Fibroblast of the aortic adventitia (primary cell): ENCODE measurements at regions not wholly inside any gene's neighbourhood (a gene's known extent, or its start where the extent isn't known, plus 50 kb on each side); places are given as distances from the start of the nearest gene placed in this dataset.

ENCODE experiments used
- DNase-seq: peaks from one replicate; pipeline ENCODE4 v3.0.0-alpha.2; 2010; ENCODE audit warnings: low read depth
- H3K4me3 ChIP-seq: 2 replicates; pipeline ENCODE4 v1.5.1; 2011; ENCODE audit warnings: low read depth, mild to moderate bottlenecking, control low read depth, low read length, moderate library complexity
- CTCF ChIP-seq: IDR thresholded peaks from 2 replicates; pipeline ENCODE4 v1.5.1; 2011; ENCODE audit warnings: mild to moderate bottlenecking, low read length, control low read depth, inconsistent platforms; ENCODE audit not compliant: insufficient read depth

- DNase-seq, result no peak
- TF ChIP-seq CTCF, result no peak
- H3K4me3 ChIP-seq, result no peak overlapping the region
Measured at GRCh38 chr20:53691060-53691810, 97.6 kb upstream of the ZNF217 start.

- H3K4me3 ChIP-seq, result no peak overlapping the region
- no peak for DNase-seq
- no peak for TF ChIP-seq CTCF
Measured at GRCh38 chr20:53688085-53688484, 94.4 kb upstream of the ZNF217 start.

GRCh38 chr20:53685070-53685595, 91.5 kb upstream of the ZNF217 start:
- no peak for TF ChIP-seq CTCF
- no peak overlapping the region for H3K4me3 ChIP-seq
- no peak for DNase-seq

GRCh38 chr20:53683506-53683905, 89.9 kb upstream of the ZNF217 start:
- no peak overlapping the region for H3K4me3 ChIP-seq
- DNase-seq, result no peak
- TF ChIP-seq CTCF, result no peak

GRCh38 chr20:53681352-53682212, 87.9 kb upstream of the ZNF217 start:
- TF ChIP-seq CTCF, result no peak
- no peak for DNase-seq
- no peak overlapping the region for H3K4me3 ChIP-seq

GRCh38 chr20:53679597-53680309, 86.1 kb upstream of the ZNF217 start:
- no peak overlapping the region for H3K4me3 ChIP-seq
- DNase-seq, result no peak
- no peak for TF ChIP-seq CTCF
